ENCODE measurements at regions not wholly inside any gene's neighbourhood (a gene's known extent, or its start where the extent isn't known, plus 50 kb on each side); places are given as distances from the start of the nearest gene placed in this dataset.

DNA sequence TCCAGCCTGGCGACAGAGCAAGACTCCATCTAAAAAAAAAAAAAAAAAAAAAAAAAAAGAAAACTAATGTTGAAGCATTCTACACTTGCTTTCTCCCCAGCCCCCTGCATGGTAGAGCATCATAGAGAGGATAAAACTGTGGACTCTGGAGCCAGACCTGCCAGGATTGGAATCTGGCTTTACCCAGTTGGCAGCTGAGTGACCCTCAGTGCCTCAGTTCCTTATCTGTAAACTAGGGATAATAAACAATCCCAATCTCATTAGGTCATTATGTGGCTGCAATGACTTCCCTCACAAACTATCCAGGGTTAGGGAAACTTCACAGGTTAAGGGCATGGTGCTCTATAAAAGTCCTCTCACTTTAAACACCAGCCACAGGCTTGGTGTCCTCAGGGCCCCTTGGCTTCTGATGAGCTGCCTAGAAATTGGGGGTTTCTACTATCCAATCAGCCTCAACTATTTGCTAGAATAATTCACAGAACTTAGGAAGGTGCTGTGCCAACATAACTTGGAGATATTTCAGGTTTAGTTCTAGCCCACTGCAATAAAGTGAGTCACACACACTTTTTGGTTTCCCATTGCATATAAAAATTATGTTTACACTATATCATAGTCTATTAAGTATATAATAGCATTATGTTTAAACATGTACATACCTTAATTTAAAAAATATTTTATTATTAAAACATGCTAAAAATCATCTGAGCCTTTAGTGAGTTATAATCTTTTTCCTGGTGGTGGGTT lies 180.5 kb upstream of the B3GALT2 start:
- no TSS peak for BruUV-seq (replicated peaks)
- Histone ChIP-seq H3K36me3 (ENCODE audit: control insufficient read depth in 2 of 2, extremely low read depth in 1 of 2, insufficient read depth in 2 of 2, low read length in 2 of 2) (no peaks in the 10 kb centered on the region), H3K4me2 (ENCODE audit: insufficient read depth, low read length) (no peak overlapping the region), H3K9ac (replicated peaks; ENCODE audit: extremely low read depth, insufficient read depth, low read length) (no peak overlapping the region), H4K20me1 (replicated peaks; ENCODE audit: control insufficient read depth, extremely low read depth, insufficient read depth, low read length) (no peaks in the 10 kb centered on the region), H3K27me3 (ENCODE audit: control insufficient read depth in 2 of 2, insufficient read depth in 2 of 2, low read length in 2 of 2) (no peaks in the 10 kb centered on the region), H3K27ac (ENCODE audit: insufficient read depth, low read depth, low read length) (no peak overlapping the region), H2AFZ (ENCODE audit: low read depth, low read length) (no peak overlapping the region), H3K9me1 (replicated peaks; ENCODE audit: control insufficient read depth, extremely low read depth, insufficient read depth, low read length) (no peaks in the 10 kb centered on the region), H3K9me3 (replicated peaks; ENCODE audit: control insufficient read depth, insufficient read depth, low read length) (no peaks in the 10 kb centered on the region), H3K79me2 (ENCODE audit: control insufficient read depth, insufficient read depth, low read length) (no peaks in the 10 kb centered on the region), H3K4me1 (ENCODE audit: control insufficient read depth, extremely low read depth, insufficient read depth, low read length) (no peaks in the 10 kb centered on the region), H3K4me3 (replicated peaks in 1 of 3; ENCODE audit: insufficient read depth in 1 of 3, low read depth in 1 of 3, low read length in 3 of 3) (no peak overlapping the region)
- DNase-seq (ENCODE audit: low read depth, low spot score) (no peak), FAIRE-seq (no peak)
- ChIA-PET CTCF (no interaction called here), POLR2A (no interaction called here)
- TF ChIP-seq, protein P1, sequence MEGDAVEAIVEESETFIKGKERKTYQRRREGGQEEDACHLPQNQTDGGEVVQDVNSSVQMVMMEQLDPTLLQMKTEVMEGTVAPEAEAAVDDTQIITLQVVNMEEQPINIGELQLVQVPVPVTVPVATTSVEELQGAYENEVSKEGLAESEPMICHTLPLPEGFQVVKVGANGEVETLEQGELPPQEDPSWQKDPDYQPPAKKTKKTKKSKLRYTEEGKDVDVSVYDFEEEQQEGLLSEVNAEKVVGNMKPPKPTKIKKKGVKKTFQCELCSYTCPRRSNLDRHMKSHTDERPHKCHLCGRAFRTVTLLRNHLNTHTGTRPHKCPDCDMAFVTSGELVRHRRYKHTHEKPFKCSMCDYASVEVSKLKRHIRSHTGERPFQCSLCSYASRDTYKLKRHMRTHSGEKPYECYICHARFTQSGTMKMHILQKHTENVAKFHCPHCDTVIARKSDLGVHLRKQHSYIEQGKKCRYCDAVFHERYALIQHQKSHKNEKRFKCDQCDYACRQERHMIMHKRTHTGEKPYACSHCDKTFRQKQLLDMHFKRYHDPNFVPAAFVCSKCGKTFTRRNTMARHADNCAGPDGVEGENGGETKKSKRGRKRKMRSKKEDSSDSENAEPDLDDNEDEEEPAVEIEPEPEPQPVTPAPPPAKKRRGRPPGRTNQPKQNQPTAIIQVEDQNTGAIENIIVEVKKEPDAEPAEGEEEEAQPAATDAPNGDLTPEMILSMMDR (IDR thresholded peaks at IDR 0.05; ENCODE audit: extremely low read depth in 1 of 2, insufficient read depth in 1 of 2, low read depth in 1 of 2, low read length in 2 of 2): no peak
- intact Hi-C loops (cut with micrococcal nuclease) (no loop called here), dilution Hi-C loops (cut with MboI; ENCODE audit: extremely low pct_ligation_motif_present, low sequenced_read_pairs) (no loop called here)

DNA sequence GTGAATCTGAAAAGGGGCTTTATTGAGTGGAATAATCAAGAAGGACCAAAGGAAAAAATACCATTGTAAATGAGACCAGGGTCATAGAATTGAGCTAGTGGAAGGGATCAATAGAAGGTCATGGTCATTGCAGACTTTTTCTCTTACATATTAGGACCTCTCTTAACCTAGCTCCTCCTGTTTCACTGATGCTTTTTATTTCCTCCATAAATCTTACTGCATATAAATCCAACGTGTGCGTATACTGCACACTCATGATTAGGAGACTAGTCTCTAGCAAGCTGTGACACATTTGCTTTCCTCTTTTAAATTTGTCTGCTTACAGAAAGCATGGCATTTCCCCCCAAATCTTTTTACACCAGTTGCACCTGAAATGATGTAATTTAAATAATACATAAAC lies 179.6 kb upstream of the B3GALT2 start:
- POLR2A ChIA-PET: no interaction called here
- no peak overlapping the region for H3K27ac ChIP-seq (ENCODE audit: insufficient read depth, low read depth, low read length)
- dilution Hi-C loops (cut with MboI; ENCODE audit: extremely low pct_ligation_motif_present, low sequenced_read_pairs) (no loop called here), intact Hi-C loops (cut with micrococcal nuclease) (no loop called here)
- H3K4me1 ChIP-seq (ENCODE audit: control insufficient read depth, extremely low read depth, insufficient read depth, low read length): no peaks in the 10 kb centered on the region
- H3K9me1 ChIP-seq (replicated peaks; ENCODE audit: control insufficient read depth, extremely low read depth, insufficient read depth, low read length): no peaks in the 10 kb centered on the region
- DNase-seq (ENCODE audit: low read depth, low spot score) (no peak), FAIRE-seq (no peak)
- H3K79me2 ChIP-seq (ENCODE audit: control insufficient read depth, insufficient read depth, low read length): no peaks in the 10 kb centered on the region
- no peaks in the 10 kb centered on the region for H3K9me3 ChIP-seq (replicated peaks; ENCODE audit: control insufficient read depth, insufficient read depth, low read length)
- H3K4me3 ChIP-seq (replicated peaks in 1 of 3; ENCODE audit: insufficient read depth in 1 of 3, low read depth in 1 of 3, low read length in 3 of 3): no peak overlapping the region
- no peaks in the 10 kb centered on the region for H3K27me3 ChIP-seq (ENCODE audit: control insufficient read depth in 2 of 2, insufficient read depth in 2 of 2, low read length in 2 of 2)
- no peak overlapping the region for H3K4me2 ChIP-seq (ENCODE audit: insufficient read depth, low read length)
- no peaks in the 10 kb centered on the region for H4K20me1 ChIP-seq (replicated peaks; ENCODE audit: control insufficient read depth, extremely low read depth, insufficient read depth, low read length)
- BruUV-seq (replicated peaks): no TSS peak
- H2AFZ ChIP-seq (ENCODE audit: low read depth, low read length): no peak overlapping the region
- H3K9ac ChIP-seq (replicated peaks; ENCODE audit: extremely low read depth, insufficient read depth, low read length): no peak overlapping the region
- TF ChIP-seq FOS (IDR thresholded peaks at IDR 0.05; ENCODE audit: borderline replicate concordance, insufficient read depth, low read length): no peak
- TF ChIP-seq, protein P1 (IDR thresholded peaks at IDR 0.05; ENCODE audit: extremely low read depth in 1 of 2, insufficient read depth in 1 of 2, low read depth in 1 of 2, low read length in 2 of 2): no peak
- no peak for TF ChIP-seq POLR2AphosphoS5 (IDR thresholded peaks at IDR 0.05; ENCODE audit: insufficient read depth, low read depth, low read length)
- TF ChIP-seq MYC (IDR thresholded peaks at IDR 0.05; ENCODE audit: low read depth, low read length): no peak
- TF ChIP-seq, protein P2, sequence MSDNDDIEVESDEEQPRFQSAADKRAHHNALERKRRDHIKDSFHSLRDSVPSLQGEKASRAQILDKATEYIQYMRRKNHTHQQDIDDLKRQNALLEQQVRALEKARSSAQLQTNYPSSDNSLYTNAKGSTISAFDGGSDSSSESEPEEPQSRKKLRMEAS (IDR thresholded peaks at IDR 0.05; ENCODE audit: insufficient read depth, insufficient read length): no peak
- no peak for TF ChIP-seq GATA2 (IDR thresholded peaks at IDR 0.05; ENCODE audit: insufficient read depth, insufficient read length, low read depth, low read length)
- no peak for TF ChIP-seq POLR2A (IDR thresholded peaks at IDR 0.05; ENCODE audit: low read depth, low read length)
- TF ChIP-seq JUN (IDR thresholded peaks at IDR 0.05; ENCODE audit: borderline replicate concordance, insufficient read depth, insufficient read length, low read depth): no peak
- no peak for TF ChIP-seq EZH2 (IDR thresholded peaks at IDR 0.05; ENCODE audit: borderline replicate concordance, low read depth, low read length, severe bottlenecking)
- no peaks in the 10 kb centered on the region for H3K36me3 ChIP-seq (ENCODE audit: control insufficient read depth in 2 of 2, extremely low read depth in 1 of 2, insufficient read depth in 2 of 2, low read length in 2 of 2)
- CTCF ChIA-PET: interaction anchor here (0.9 kb wide), 1 partner anchor 112 kb away, joined by 3 read pairs; no protein-coding TSS in a partner anchor
